A549 (cell line): ENCODE measurements at regions not wholly inside any gene's neighbourhood (a gene's known extent, or its start where the extent isn't known, plus 50 kb on each side); places are given as distances from the start of the nearest gene placed in this dataset.

Source experiments
- ATAC-seq, 2 experiments: fragments of 200-7000 bp in 1 of 2; fragments of >200 bp in 1 of 2; cut with Nextera tagmentation in 1 of 2; cut with Tn5 transposase in 1 of 2; 3 replicates each; pipeline versions ENCODE4 v1.8.0 to v1.9.1; 2018 to 2020; ENCODE audit warnings: mild to moderate bottlenecking in 1 of 2, moderate library complexity in 1 of 2
- CTCF ChIA-PET: fragments of 300-600 bp; sonication (Branson Sonifier 250); formaldehyde crosslinking; extraction: SDS; loops from one replicate; lab custom pipeline; 2021; ENCODE audit warnings: antibody characterized with exemption, inconsistent platforms; lab: Yijun Ruan, JAX
- POLR2A ChIA-PET: fragments of 350-600 bp; formaldehyde crosslinking; extraction: SDS; loops from one replicate; lab custom pipeline; 2021; ENCODE audit warnings: antibody characterized with exemption, inconsistent platforms; lab: Yijun Ruan, JAX
- DNase-seq, 2 experiments: peaks; one replicate each; pipeline versions ENCODE4 v3.0.0 to v3.0.0-alpha.2; 2011 to 2016; ENCODE audit warnings: low read depth in 1 of 2, low spot score in 1 of 2
- FAIRE-seq: peaks from 2 replicates; lab custom pipeline; 2011; peaks lifted over from hg19 to GRCh38; lab: Jason Lieb, UNC
- H3K27ac ChIP-seq, 2 experiments: fragments of >200 bp; sonication (Bioruptor Twin); formaldehyde crosslinking; 3 replicates each; pipeline ENCODE4 v1.5.1; 2016 to 2017
- H3K4me1 ChIP-seq: fragments of >200 bp; sonication (Bioruptor Twin); formaldehyde crosslinking; 3 replicates; pipeline ENCODE4 v1.6.1; 2016
- H3K4me2 ChIP-seq: fragments of >200 bp; sonication (Bioruptor Twin); formaldehyde crosslinking; 3 replicates; pipeline ENCODE4 v1.6.1; 2016
- H3K4me3 ChIP-seq: fragments of >200 bp; sonication (Bioruptor Twin); formaldehyde crosslinking; 3 replicates; pipeline ENCODE4 v1.5.1; 2016
- H3K9me3 ChIP-seq: fragments of >200 bp; sonication (Bioruptor Twin); formaldehyde crosslinking; 3 replicates; pipeline ENCODE4 v1.6.1; 2016
- BHLHE40 ChIP-seq: IDR thresholded peaks from 2 replicates; pipeline ENCODE4 v1.6.1; 2012; ENCODE audit warnings: low read depth, low read length, inconsistent platforms
- CEBPB ChIP-seq, 2 experiments: fragments of >200 bp in 1 of 2; sonication (Bioruptor Twin) in 1 of 2; formaldehyde crosslinking in 1 of 2; IDR thresholded peaks; 2 replicates each; pipeline ENCODE4 v1.6.1; 2012 to 2016
- CHD4 ChIP-seq: fragments of 200-600 bp; sonication (generic); IDR thresholded peaks from 2 replicates; pipeline ENCODE4 v1.6.1; 2016; ENCODE audit warnings: antibody characterized with exemption, mild to moderate bottlenecking, borderline replicate concordance
- EHF ChIP-seq: fragments of 250-450 bp; sonication (Bioruptor Pico); IDR thresholded peaks from 2 replicates; pipeline ENCODE4 v1.5.0; 2020; ENCODE audit warnings: mild to moderate bottlenecking
- EHMT2 ChIP-seq: fragments of 200-600 bp; sonication (generic); IDR thresholded peaks from 2 replicates; pipeline ENCODE4 v1.6.1; 2016; ENCODE audit warnings: antibody characterized with exemption, low read depth, mild to moderate bottlenecking, moderate library complexity
- ESRRA ChIP-seq: fragments of 150-350 bp; IDR thresholded peaks from 2 replicates; pipeline ENCODE4 v1.6.1; 2014; ENCODE audit warnings: mild to moderate bottlenecking, low read length, borderline replicate concordance
- FOSB ChIP-seq: fragments of 250-450 bp; sonication (Bioruptor Pico); IDR thresholded peaks from 2 replicates; pipeline ENCODE4 v1.5.0; 2020; ENCODE audit warnings: mild to moderate bottlenecking, moderate library complexity
- FOXS1 ChIP-seq: fragments of 250-450 bp; sonication (Bioruptor Pico); IDR thresholded peaks from 2 replicates; pipeline ENCODE4 v1.5.0; 2020; ENCODE audit warnings: mild to moderate bottlenecking, moderate library complexity
- HDAC2 ChIP-seq: fragments of 200-600 bp; sonication (generic); IDR thresholded peaks from 2 replicates; pipeline ENCODE4 v1.6.1; 2016
- HOXA7 ChIP-seq: fragments of 250-450 bp; sonication (Bioruptor Pico); IDR thresholded peaks from 2 replicates; pipeline ENCODE4 v1.5.0; 2020; ENCODE audit warnings: mild to moderate bottlenecking, moderate library complexity
- JUNB ChIP-seq: fragments of >200 bp; sonication (Bioruptor Twin); formaldehyde crosslinking; IDR thresholded peaks from 2 replicates; pipeline ENCODE4 v1.6.1; 2016
- KDM1A ChIP-seq: fragments of 200-600 bp; sonication (generic); IDR thresholded peaks from 2 replicates; pipeline ENCODE4 v1.6.1; 2016; ENCODE audit warnings: low read depth, mild to moderate bottlenecking
- MAZ ChIP-seq: fragments of 150-350 bp; IDR thresholded peaks from 2 replicates; pipeline ENCODE4 v1.6.1; 2014; ENCODE audit warnings: antibody characterized with exemption, low read depth, low read length, borderline replicate concordance
- MYC ChIP-seq: IDR thresholded peaks from 2 replicates; pipeline ENCODE4 v1.6.1; 2012; ENCODE audit warnings: mild to moderate bottlenecking, inconsistent platforms, low read length, improper control_type of control experiment, borderline replicate concordance
- NR3C1 ChIP-seq: fragments of >200 bp; sonication (Bioruptor Twin); formaldehyde crosslinking; IDR thresholded peaks from 3 replicates; pipeline ENCODE4 v1.6.1; 2017
- PHF8 ChIP-seq: fragments of 200-600 bp; sonication (generic); IDR thresholded peaks from 2 replicates; pipeline ENCODE4 v1.6.1; 2016; ENCODE audit warnings: low read depth, mild to moderate bottlenecking, antibody characterized with exemption, moderate library complexity, borderline replicate concordance
- POLR2A ChIP-seq: IDR thresholded peaks from 2 replicates; pipeline ENCODE4 v1.6.1; 2012; ENCODE audit warnings: mild to moderate bottlenecking, low read length
- RARB ChIP-seq: fragments of 250-450 bp; sonication (Bioruptor Pico); IDR thresholded peaks from 2 replicates; pipeline ENCODE4 v1.8.0; 2021; ENCODE audit warnings: mild to moderate bottlenecking, moderate library complexity
- RCOR1 ChIP-seq: fragments of 150-350 bp; IDR thresholded peaks from 2 replicates; pipeline ENCODE4 v1.6.1; 2014; ENCODE audit warnings: antibody characterized with exemption, low read length, low read depth
- TFCP2L1 ChIP-seq: fragments of 250-450 bp; sonication (Bioruptor Pico); IDR thresholded peaks from 2 replicates; pipeline ENCODE4 v1.5.0; 2021; ENCODE audit warnings: mild to moderate bottlenecking
- ZC3H11A ChIP-seq: fragments of 450-650 bp; IDR thresholded peaks from 2 replicates; pipeline ENCODE4 v1.6.1; 2014; ENCODE audit warnings: antibody characterized with exemption, mild to moderate bottlenecking
- ZFP36 ChIP-seq: fragments of 450-650 bp; IDR thresholded peaks from 2 replicates; pipeline ENCODE4 v1.6.1; 2014; ENCODE audit warnings: borderline replicate concordance; ENCODE audit not compliant: partially characterized antibody
- ZNF302 ChIP-seq: fragments of 250-450 bp; sonication (Bioruptor Pico); IDR thresholded peaks from 2 replicates; pipeline ENCODE4 v1.9.0; 2021; ENCODE audit warnings: inconsistent platforms, mild to moderate bottlenecking, moderate library complexity
- WGBS: methylation state at CpG from one replicate; pipeline ENCODE4 v1.1.6; 2017; ENCODE audit errors: missing lambda C conversion rate; 5-methylcytosine and 5-hydroxymethylcytosine counted together
- TF ChIP-seq, protein P1 (sequence below): fragments of >200 bp; sonication (Bioruptor Twin); formaldehyde crosslinking; IDR thresholded peaks from 3 replicates; pipeline ENCODE4 v1.6.1; 2016
- TF ChIP-seq, protein P2 (sequence below): IDR thresholded peaks from 2 replicates; pipeline ENCODE4 v1.6.1; 2012
- TF ChIP-seq, protein P3 (sequence below): fragments of 450-650 bp; IDR thresholded peaks from 2 replicates; pipeline ENCODE4 v1.6.1; 2014; ENCODE audit warnings: antibody characterized with exemption
- TF ChIP-seq, protein P4 (sequence below): fragments of >200 bp; sonication (Bioruptor Twin); formaldehyde crosslinking; IDR thresholded peaks from 2 replicates; pipeline ENCODE4 v1.6.1; 2016

DNA sequence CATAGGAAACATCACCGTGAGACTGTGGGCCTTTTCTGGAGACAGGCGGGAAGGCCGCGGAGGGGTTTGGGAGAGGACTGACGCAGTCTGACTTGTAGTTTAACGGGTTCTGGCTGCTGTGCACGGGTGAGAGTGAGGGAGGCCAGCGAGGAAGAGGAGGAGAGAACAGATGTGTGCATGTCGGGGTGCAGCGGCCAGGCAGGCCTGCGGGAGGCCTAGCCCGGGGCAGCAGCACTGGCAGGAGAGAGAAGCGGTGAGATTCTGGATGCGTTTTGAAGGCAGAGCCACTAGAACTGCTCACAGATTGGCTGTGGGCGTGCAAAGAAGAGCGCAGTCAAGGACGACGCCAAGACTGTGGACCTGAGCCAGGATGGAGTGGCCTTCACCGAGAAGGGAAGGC lies 53.9 kb downstream of the PTGR3 start:
- POLR2A ChIA-PET: no interaction called here
- ATAC-seq (no peak), FAIRE-seq (no peak), DNase-seq (no peak)
- Histone ChIP-seq H3K9me3 (peaks cover 9% of the 10 kb centered on the region; the same call in 2 of the 3 replicates), H3K4me1 (no peaks in the 10 kb centered on the region), H3K4me2 (no peak overlapping the region), H3K27ac (no peak overlapping the region), H3K4me3 (no peak overlapping the region)
- whole genome bisulfite sequencing: 69% methylated on average over 19 of the region's 19 CpGs
- TF ChIP-seq BHLHE40 (no peak), MYC (no peak), KDM1A (no peak), CHD4 (no peak), PHF8 (no peak), FOXS1 (no peak), HDAC2 (no peak), RARB (no peak), HOXA7 (CRISPR knock-in tag) (no peak), NR3C1 (no peak), POLR2A (no peak), ZNF302 (CRISPR knock-in tag) (no peak), JUNB (no peak), EHF (no peak)
- TF ChIP-seq, protein P1, sequence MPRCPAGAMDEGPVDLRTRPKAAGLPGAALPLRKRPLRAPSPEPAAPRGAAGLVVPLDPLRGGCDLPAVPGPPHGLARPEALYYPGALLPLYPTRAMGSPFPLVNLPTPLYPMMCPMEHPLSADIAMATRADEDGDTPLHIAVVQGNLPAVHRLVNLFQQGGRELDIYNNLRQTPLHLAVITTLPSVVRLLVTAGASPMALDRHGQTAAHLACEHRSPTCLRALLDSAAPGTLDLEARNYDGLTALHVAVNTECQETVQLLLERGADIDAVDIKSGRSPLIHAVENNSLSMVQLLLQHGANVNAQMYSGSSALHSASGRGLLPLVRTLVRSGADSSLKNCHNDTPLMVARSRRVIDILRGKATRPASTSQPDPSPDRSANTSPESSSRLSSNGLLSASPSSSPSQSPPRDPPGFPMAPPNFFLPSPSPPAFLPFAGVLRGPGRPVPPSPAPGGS: no peak
- CTCF ChIA-PET: no interaction called here

DNA sequence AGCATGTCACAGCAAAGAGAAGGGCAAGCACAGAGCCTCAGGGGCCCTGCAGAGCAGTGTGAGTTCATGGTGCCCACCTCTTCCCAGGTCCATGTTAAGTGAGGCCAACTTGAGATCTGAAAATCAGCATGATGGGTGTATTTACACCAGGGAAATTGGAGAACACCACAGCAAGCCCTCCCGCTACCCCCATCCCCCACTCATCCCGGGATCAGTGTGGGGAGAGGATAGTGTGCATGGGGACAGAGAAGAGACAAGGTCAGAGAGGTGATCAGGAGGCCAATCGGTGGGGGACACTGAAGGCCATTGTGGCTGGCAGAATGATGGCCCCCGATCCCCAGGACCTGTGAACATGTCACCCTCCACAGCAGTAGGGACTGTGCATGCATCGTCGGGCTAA lies 54.7 kb downstream of the PTGR3 start:
- TF ChIP-seq PHF8 (no peak), FOSB (CRISPR knock-in tag) (no peak), CEBPB (IDR thresholded peaks at IDR 0.05) (no peak), MYC (no peak), EHMT2 (no peak), EHF (no peak), POLR2A (no peak), ZC3H11A (no peak), TFCP2L1 (CRISPR knock-in tag) (no peak), ZNF302 (CRISPR knock-in tag) (no peak), KDM1A (no peak), ESRRA (no peak), ZFP36 (no peak), RCOR1 (no peak), MAZ (no peak)
- TF ChIP-seq, protein P2, sequence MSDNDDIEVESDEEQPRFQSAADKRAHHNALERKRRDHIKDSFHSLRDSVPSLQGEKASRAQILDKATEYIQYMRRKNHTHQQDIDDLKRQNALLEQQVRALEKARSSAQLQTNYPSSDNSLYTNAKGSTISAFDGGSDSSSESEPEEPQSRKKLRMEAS: no peak
- TF ChIP-seq, protein P3, sequence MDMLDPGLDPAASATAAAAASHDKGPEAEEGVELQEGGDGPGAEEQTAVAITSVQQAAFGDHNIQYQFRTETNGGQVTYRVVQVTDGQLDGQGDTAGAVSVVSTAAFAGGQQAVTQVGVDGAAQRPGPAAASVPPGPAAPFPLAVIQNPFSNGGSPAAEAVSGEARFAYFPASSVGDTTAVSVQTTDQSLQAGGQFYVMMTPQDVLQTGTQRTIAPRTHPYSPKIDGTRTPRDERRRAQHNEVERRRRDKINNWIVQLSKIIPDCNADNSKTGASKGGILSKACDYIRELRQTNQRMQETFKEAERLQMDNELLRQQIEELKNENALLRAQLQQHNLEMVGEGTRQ: no peak
- TF ChIP-seq, protein P1: no peak
- TF ChIP-seq, protein P4, sequence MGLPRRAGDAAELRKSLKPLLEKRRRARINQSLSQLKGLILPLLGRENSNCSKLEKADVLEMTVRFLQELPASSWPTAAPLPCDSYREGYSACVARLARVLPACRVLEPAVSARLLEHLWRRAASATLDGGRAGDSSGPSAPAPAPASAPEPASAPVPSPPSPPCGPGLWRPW: no peak
- Histone ChIP-seq H3K4me2 (no peak overlapping the region), H3K4me3 (no peak overlapping the region), H3K4me1 (no peaks in the 10 kb centered on the region), H3K9me3 (peaks cover 9% of the 10 kb centered on the region; the same call in 2 of the 3 replicates), H3K27ac (no peak overlapping the region)
- no peak for DNase-seq
- WGBS: 49% methylated on average over 6 of the region's 6 CpGs
- ChIA-PET CTCF (no interaction called here), POLR2A (no interaction called here)
- no peak for FAIRE-seq
- no peak for ATAC-seq
